ENCODE measurements at regions not wholly inside any gene's neighbourhood (a gene's known extent, or its start where the extent isn't known, plus 50 kb on each side); places are given as distances from the start of the nearest gene placed in this dataset.

DNA sequence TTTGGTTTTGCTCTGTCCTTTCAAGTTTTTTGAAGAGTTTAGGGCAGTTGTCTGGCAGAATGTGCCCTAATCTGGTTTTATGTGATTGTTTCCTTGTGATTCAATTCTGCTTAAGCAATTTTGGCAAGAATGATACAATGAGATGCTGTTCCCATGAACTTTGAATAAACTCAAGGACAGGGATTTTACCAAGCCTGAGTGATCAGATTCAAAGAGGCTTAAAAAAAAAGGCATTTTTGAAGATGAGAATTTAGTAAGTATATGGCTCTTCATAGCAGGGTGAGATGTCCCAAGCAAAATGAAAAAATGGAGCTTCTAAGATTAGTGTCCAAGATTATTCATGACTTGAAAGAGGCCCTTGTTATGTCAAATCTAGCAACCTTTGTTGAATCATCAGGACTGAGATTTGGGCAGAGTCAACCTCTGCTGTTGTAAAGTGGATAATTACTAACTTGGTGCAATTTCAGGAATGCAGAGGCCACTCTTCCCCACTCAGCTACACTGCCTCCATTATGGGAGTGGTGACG lies 180.6 kb upstream of the NUDT4 start:
- no peaks in the 10 kb centered on the region for H3K4me1 Mint-ChIP-seq (ENCODE audit: low read depth)
- H3K36me3 Mint-ChIP-seq (ENCODE audit: low read depth) = no peaks in the 10 kb centered on the region
- peaks cover 6% of the 10 kb centered on the region for H3K27me3 Mint-ChIP-seq
- H3K4me3 Mint-ChIP-seq = no peak overlapping the region
- H3K9me3 Mint-ChIP-seq = peaks cover 8% of the 10 kb centered on the region
- no peak overlapping the region for H3K27ac Mint-ChIP-seq

DNA sequence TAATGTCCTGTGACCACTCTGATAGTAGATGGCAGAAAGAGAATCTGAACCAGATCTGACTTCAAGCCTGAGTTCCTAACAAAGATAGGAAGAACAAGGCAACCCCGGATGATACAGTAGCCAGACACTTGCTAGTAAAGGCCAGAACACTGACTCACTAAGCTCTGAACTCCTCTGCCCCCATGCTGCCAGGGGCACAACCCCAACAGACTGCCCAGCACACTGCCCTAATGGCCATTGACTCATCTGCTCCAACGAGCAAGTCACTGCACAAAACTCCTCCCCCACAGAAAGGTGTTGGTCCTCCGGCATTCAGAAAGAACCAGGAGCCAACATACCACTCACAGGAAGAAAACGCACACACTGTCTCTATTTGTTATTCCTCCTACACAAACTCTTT lies 179.6 kb upstream of the NUDT4 start:
- Mint-ChIP-seq H3K4me1 (ENCODE audit: low read depth) (no peaks in the 10 kb centered on the region), H3K36me3 (ENCODE audit: low read depth) (no peaks in the 10 kb centered on the region), H3K27me3 (peaks cover 6% of the 10 kb centered on the region), H3K9me3 (peaks cover 8% of the 10 kb centered on the region), H3K4me3 (no peak overlapping the region), H3K27ac (no peak overlapping the region)

DNA sequence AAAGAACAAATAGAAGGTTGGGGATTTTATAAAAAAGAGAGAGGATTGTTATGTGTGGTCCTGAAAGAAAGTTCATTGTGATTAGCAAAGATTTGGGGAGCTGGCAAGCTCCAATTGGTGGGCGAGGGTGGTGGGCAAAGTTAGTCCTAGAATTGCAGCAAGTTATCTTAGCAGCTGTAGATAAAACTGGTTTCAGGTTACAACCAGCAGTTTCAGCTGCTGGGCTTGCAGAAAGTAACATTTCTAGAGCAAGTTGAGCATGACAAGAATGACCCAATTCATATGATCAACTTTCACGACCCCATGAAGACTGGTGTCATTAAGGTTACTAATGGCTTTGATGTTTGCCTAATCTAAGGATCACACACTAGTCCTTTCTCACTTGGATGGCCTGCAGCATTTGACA lies 177.9 kb upstream of the NUDT4 start:
- Mint-ChIP-seq H3K27me3 (peaks cover 6% of the 10 kb centered on the region), H3K4me3 (no peak overlapping the region)

DNA sequence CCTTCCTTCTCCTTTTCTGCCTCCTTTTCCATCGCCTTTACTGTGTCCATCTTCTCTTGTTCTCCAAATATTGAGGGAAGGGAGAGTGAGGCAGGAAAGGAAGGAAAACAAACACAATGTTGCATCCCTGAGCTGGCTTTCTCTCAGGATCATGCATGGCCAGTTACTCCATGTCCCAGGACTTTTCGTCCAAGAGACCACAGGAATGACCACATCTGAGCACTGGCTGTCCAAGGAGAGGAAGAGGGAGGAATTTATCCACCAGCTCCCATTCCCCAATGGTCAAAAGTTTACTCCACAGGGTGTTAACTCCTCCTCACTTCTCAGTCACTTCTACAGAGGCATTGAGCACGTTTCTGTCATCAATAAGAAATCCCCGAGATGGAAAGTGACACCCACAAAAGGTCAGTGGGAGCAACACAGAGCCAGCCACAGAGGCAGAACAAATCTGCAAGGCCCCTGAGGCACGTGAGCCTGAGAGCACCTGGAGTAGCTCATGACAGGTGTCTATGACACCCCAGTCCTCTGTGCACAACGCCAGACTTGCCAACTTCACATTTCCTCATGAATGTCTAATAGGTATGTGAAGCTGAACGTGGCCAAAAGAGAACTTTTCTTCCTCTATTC lies 177.3 kb upstream of the NUDT4 start:
- no peaks in the 10 kb centered on the region for H3K9me3 Mint-ChIP-seq
- H3K4me1 Mint-ChIP-seq (ENCODE audit: low read depth) = no peaks in the 10 kb centered on the region
- no peak overlapping the region for H3K4me3 Mint-ChIP-seq
- H3K27me3 Mint-ChIP-seq = peaks cover 6% of the 10 kb centered on the region
- no peak overlapping the region for H3K27ac Mint-ChIP-seq
- no peaks in the 10 kb centered on the region for H3K36me3 Mint-ChIP-seq (ENCODE audit: low read depth)

More for the DNA sequence above, 177.9 kb upstream of the NUDT4 start:
- H3K36me3 Mint-ChIP-seq (ENCODE audit: low read depth) = no peaks in the 10 kb centered on the region
- H3K9me3 Mint-ChIP-seq = no peaks in the 10 kb centered on the region
- no peaks in the 10 kb centered on the region for H3K4me1 Mint-ChIP-seq (ENCODE audit: low read depth)
- H3K27ac Mint-ChIP-seq = peak overlapping the region; percentile 55

DNA sequence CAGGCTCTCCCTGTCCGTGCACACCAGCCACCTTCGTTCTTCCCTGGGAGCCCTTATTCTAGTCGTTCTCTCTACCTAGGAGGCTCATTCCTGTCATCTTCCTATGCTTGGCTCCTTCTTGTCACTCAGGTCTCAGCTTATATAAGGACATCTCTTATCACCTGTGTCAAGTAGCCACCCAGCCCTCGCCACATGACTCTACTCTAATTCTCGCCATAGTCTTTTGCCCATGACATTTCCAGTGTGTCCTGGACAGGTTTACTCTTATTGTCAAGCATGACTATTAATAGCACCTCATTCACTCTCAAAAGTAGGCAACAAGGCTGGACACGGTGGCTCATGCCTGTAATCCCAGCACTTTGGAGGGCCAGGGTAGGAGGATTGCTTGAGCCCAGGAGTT lies 175.7 kb upstream of the NUDT4 start:
- no peaks in the 10 kb centered on the region for H3K36me3 Mint-ChIP-seq (ENCODE audit: low read depth)
- H3K4me3 Mint-ChIP-seq = no peak overlapping the region
- peaks cover 6% of the 10 kb centered on the region for H3K27me3 Mint-ChIP-seq
- no peak overlapping the region for H3K27ac Mint-ChIP-seq
- no peaks in the 10 kb centered on the region for H3K9me3 Mint-ChIP-seq
- no peaks in the 10 kb centered on the region for H3K4me1 Mint-ChIP-seq (ENCODE audit: low read depth)

DNA sequence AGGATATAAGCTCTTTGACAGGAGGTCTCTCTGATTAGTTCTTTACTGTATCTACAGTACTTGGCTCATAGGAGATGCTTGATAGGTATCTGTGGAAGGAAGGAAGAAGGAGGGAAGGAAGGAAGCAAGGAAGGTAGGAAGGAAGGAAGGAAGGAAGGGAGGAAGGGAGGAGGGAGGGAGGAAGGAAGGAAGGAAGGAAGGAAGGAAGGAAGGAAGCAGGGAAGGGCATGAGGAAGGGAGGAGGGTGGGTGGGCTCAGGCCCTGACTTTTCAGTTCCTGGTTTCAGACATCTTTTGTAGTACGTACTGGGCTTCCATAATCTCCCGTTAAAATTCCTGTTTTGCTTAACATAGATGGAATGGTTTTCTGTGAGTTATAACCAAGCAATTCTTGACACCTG lies 175.0 kb upstream of the NUDT4 start:
- H3K27ac Mint-ChIP-seq = no peak overlapping the region
- H3K27me3 Mint-ChIP-seq = peaks cover 6% of the 10 kb centered on the region

DNA sequence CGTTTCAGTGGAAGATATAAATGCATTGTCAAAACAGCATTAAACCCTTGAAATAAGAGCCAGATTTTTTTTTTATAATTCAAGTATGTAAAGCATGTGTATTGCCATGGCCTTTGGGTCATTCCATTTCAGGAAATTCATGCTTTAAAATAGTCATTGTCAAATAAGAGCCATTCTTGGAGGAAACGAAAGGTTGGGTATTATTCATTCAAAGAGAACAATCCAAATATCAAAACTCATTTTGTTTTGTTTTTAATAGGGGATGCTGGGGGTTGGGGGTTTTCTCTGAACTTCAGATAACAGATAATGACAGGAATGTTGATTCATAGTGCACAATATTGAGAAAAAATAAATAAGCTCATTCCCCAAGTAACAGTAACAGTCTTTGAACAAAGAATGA lies 174.4 kb upstream of the NUDT4 start:
- Mint-ChIP-seq H3K27me3 (peaks cover 6% of the 10 kb centered on the region), H3K9me3 (no peaks in the 10 kb centered on the region), H3K4me1 (ENCODE audit: low read depth) (no peaks in the 10 kb centered on the region), H3K36me3 (ENCODE audit: low read depth) (no peaks in the 10 kb centered on the region), H3K4me3 (no peak overlapping the region), H3K27ac (no peak overlapping the region)

More for the DNA sequence above, 175.0 kb upstream of the NUDT4 start:
- Mint-ChIP-seq H3K4me3 (no peak overlapping the region), H3K36me3 (ENCODE audit: low read depth) (no peaks in the 10 kb centered on the region), H3K9me3 (no peaks in the 10 kb centered on the region), H3K4me1 (ENCODE audit: low read depth) (no peaks in the 10 kb centered on the region)

DNA sequence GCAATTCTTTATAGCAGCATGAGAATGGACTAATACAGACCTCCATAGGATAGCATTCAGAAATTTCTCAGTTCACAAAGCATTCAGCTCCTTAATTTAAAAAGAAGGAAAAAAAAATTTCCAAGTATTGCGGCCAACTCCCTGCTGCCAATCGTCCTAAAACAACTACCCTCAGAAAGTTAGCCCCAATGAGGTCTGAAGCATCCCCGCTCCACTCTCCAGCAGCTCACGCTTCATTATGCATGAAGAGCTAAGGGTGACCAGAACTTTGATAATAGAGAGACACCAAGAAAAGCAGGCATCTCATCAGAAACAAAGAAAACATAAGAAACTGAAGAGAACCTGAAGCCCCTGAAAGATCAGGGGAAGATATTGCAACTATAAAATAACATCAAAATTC lies 172.8 kb upstream of the NUDT4 start:
- H3K4me3 Mint-ChIP-seq = no peak overlapping the region
- H3K27ac Mint-ChIP-seq = no peak overlapping the region
- no peaks in the 10 kb centered on the region for H3K9me3 Mint-ChIP-seq
- H3K4me1 Mint-ChIP-seq (ENCODE audit: low read depth) = no peaks in the 10 kb centered on the region
- H3K36me3 Mint-ChIP-seq (ENCODE audit: low read depth) = no peaks in the 10 kb centered on the region
- no peaks in the 10 kb centered on the region for H3K27me3 Mint-ChIP-seq

DNA sequence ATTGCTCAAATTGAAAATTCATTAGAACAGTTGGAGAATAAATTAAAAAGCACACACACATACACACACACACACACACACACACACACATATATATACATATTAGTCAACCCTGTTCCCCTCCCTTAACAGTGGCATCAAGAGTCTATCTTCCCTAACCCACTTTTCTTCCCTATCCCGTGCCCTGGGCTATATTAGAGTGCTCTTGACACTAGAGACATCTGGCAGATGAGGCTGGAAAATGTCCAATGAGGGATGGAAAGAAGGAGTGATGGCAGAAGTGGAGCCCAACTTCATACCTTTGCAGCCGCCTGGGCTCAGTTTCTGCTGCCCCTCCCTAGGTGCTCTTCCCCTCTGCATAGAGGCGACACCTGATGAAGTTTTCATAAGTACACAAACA lies 172.4 kb upstream of the NUDT4 start:
- no peaks in the 10 kb centered on the region for H3K4me1 Mint-ChIP-seq (ENCODE audit: low read depth)
- no peaks in the 10 kb centered on the region for H3K9me3 Mint-ChIP-seq
- H3K27me3 Mint-ChIP-seq = no peaks in the 10 kb centered on the region
- H3K27ac Mint-ChIP-seq = no peak overlapping the region
- H3K36me3 Mint-ChIP-seq (ENCODE audit: low read depth) = no peaks in the 10 kb centered on the region
- H3K4me3 Mint-ChIP-seq = no peak overlapping the region

DNA sequence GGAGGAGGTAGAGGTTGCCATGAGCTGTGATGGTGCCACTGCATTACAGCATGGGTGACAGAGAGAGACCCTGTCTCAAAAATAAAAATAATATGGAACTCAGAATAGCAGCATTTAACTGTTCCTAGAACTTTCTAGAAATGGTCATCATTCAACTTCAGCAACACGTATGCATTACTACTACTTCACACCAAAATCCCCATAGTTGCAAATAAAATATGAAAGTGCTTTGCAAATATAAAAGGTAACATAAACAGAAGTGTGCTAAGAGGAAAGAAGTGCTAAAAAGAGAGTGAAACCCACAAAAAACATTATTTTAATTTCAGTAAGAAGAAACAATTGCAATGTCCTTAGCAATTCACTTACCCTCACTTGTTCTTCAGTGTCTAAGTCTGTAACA lies 169.7 kb upstream of the NUDT4 start:
- H3K27me3 Mint-ChIP-seq = no peaks in the 10 kb centered on the region
- no peak overlapping the region for H3K4me3 Mint-ChIP-seq
- no peaks in the 10 kb centered on the region for H3K36me3 Mint-ChIP-seq (ENCODE audit: low read depth)
- no peaks in the 10 kb centered on the region for H3K9me3 Mint-ChIP-seq
- no peak overlapping the region for H3K27ac Mint-ChIP-seq
- no peaks in the 10 kb centered on the region for H3K4me1 Mint-ChIP-seq (ENCODE audit: low read depth)

DNA sequence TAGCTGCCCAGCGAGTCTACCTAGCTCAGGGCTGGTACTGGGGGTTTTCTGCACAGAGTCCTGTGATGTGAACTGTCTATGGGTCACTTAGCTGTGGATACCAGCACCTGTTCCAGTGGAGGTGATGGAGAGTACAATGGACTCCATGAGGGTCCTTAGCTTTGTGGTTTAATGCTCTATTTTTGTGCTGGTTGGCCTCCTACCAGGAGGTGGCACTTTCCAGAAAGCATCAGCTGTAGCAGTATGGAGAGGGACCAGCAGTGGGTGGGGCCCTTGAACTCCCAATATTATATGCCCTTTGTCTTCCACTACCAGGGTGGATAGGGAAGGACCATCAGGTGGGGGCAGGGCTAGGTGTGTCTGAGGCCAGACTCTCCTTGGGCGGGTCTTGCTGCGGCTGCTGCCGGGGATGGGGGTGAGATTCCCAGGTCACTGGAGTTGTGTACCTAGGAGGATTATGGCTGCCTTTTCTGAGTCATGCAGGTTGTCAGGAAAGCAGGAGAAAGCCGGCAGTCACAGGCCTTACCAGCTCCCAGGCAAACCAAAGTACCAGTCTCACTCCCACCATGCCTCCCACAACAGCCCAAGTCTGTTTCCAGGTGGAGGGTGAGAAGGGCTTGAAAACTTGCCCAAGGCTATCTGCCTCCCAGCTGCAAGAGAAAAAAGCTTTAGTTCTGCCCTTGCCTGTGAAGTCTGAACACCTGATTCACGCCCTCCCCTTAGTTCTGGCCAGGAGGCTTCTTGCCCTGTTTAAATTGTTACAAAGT lies 163.0 kb upstream of the NUDT4 start:
- no peak overlapping the region for H3K4me3 Mint-ChIP-seq
- no peak overlapping the region for H3K27ac Mint-ChIP-seq
- no peaks in the 10 kb centered on the region for H3K27me3 Mint-ChIP-seq
- H3K4me1 Mint-ChIP-seq (ENCODE audit: low read depth) = no peaks in the 10 kb centered on the region
- no peaks in the 10 kb centered on the region for H3K9me3 Mint-ChIP-seq
- no peaks in the 10 kb centered on the region for H3K36me3 Mint-ChIP-seq (ENCODE audit: low read depth)

DNA sequence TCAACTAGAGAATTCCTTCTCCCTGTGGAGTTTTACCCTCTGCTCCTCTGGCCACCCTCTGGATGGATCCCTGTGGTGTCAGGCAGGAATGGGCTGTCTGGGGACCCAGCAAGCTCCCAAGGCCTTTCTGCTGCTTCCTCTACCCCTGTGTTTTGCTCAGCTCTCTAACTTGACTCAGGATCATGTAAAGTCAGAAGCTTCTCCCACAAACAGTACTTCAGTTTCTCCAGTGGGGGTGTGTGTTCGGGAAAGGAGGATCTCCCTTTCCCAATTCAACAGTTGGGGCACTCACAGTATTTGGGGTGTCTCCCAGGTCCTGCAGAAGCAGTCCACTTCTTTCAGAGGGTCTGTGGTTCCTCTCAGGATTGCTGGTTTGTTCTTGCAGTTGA lies 162.4 kb upstream of the NUDT4 start:
- no peaks in the 10 kb centered on the region for H3K9me3 Mint-ChIP-seq
- no peaks in the 10 kb centered on the region for H3K36me3 Mint-ChIP-seq (ENCODE audit: low read depth)
- H3K27ac Mint-ChIP-seq = no peak overlapping the region
- no peaks in the 10 kb centered on the region for H3K4me1 Mint-ChIP-seq (ENCODE audit: low read depth)
- no peaks in the 10 kb centered on the region for H3K27me3 Mint-ChIP-seq
- H3K4me3 Mint-ChIP-seq = no peak overlapping the region

DNA sequence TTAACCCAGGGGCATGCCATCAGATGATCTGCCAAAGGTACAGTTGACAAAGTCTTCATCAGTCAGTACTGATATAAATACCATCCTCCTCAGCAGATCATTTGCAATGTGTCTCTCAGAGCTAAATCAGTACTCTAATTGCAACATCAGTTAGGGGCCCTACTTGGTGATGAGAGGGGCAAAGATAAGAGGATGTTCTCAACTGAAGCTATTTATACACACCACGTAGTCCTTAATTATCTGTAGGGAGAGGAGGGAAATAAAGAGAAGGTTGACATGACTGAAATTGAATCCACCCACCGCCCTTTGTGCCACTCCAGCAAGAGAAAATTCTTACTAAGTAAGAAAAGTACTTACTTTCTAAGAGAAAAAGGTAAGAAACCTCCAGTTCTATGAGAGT lies 157.8 kb upstream of the NUDT4 start:
- H3K27ac Mint-ChIP-seq = no peak overlapping the region

DNA sequence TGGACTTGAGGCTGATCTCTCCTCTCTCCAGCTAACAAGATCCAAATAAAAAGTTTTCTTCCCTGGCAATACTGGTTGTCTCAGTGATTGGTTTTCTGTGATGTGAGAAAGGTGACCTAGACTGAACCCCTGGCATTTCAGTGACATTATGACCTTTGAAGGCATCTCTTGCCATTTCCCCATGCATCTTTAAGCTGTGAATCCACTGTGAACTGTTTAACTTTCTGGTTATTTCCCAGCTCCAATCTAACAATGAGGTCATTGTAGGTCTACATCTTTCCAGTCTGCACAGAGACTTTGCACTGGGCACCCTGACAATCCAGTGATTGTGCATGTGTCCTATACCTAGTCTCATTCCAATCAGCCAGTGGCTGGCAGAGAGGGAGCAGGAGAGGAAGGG lies 155.9 kb upstream of the NUDT4 start:
- H3K27ac Mint-ChIP-seq = no peak overlapping the region
- no peaks in the 10 kb centered on the region for H3K27me3 Mint-ChIP-seq
- no peak overlapping the region for H3K4me3 Mint-ChIP-seq
- peaks cover 7% of the 10 kb centered on the region for H3K9me3 Mint-ChIP-seq
- no peaks in the 10 kb centered on the region for H3K36me3 Mint-ChIP-seq (ENCODE audit: low read depth)
- H3K4me1 Mint-ChIP-seq (ENCODE audit: low read depth) = no peaks in the 10 kb centered on the region

More for the DNA sequence above, 157.8 kb upstream of the NUDT4 start:
- Mint-ChIP-seq H3K4me3 (no peak overlapping the region), H3K27me3 (no peaks in the 10 kb centered on the region), H3K4me1 (ENCODE audit: low read depth) (no peaks in the 10 kb centered on the region), H3K36me3 (ENCODE audit: low read depth) (no peaks in the 10 kb centered on the region), H3K9me3 (peaks cover 7% of the 10 kb centered on the region)

DNA sequence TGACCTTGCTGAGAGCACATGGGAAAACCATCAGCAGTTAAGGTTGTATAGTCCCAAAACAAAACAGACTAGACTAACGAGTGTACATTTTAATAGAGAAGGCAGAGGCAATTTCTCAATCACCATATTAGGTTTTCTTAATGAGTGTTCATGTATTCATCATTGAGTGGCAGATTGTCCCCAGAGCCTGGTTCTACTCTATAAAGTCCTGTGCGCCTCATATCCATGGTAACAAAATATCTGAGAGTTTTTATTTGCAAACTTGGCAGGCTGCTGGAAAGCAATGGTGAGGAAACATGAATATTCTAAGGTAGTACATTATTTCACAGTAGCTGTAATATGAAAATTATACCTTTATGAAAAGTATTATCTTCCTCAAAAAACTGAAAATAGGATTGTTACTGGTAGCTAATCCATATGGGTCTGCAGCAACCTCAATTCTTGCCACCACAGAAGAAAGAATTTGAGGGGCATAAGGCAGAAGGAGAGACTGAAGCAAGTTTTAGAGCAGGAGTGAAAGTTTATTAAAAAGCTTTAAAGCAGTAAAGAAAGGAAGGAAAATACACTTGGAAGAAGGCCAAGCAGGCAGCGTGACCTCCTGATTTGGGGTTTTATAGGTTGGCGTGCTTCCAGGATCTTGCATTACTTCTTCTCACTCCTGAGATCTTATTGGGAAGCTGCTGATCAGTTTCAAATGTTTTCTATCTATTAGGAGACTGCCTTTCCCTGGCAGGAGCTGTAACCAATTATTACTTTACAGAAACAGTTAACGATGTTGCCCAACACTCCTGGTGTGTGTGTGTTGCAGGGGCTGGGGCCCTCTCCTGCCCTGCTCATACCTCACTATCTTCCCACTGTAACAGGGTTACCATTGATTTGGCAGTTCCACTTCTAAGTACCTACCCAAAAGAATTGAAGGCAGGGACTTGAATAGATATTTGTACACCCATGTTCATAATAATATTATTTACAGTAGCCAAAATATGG lies 154.0 kb upstream of the NUDT4 start:
- Mint-ChIP-seq H3K9me3 (peaks cover 7% of the 10 kb centered on the region), H3K4me3 (no peak overlapping the region), H3K36me3 (ENCODE audit: low read depth) (no peaks in the 10 kb centered on the region), H3K27me3 (no peaks in the 10 kb centered on the region), H3K27ac (no peak overlapping the region), H3K4me1 (ENCODE audit: low read depth) (no peaks in the 10 kb centered on the region)

Measured in stimulated activated naive CD8-positive, alpha-beta T cell treated with anti-CD3 and anti-CD28 coated beads, Interleukin-15, Interleukin-2, amounts not matched to agents 100 ng/mL and 50 ng/mL, for 24 hours (primary cell).